RWPE1 (cell line): ENCODE measurements at regions not wholly inside any gene's neighbourhood (a gene's known extent, or its start where the extent isn't known, plus 50 kb on each side); places are given as distances from the start of the nearest gene placed in this dataset.

ENCODE experiments used
- CTCF ChIA-PET: fragments of 350-600 bp; sonication (Branson Sonifier 250); formaldehyde crosslinking; extraction: SDS; loops from one replicate; lab custom pipeline; 2021; lab: Yijun Ruan, JAX
- POLR2A ChIA-PET: fragments of 400-600 bp; formaldehyde crosslinking; extraction: SDS; loops from one replicate; lab custom pipeline; 2020; ENCODE audit warnings: antibody characterized with exemption; ENCODE audit not compliant: low non-redundant PET; lab: Yijun Ruan, JAX
- DNase-seq: peaks from one replicate; pipeline ENCODE4 v3.0.0; 2012; ENCODE audit warnings: low spot score
- H3K27ac ChIP-seq: fragments of 450-650 bp; 2 replicates; pipeline ENCODE4 v1.5.1; 2017
- TF ChIP-seq, protein P1 (sequence below): fragments of 450-650 bp; conservative IDR thresholded peaks from 2 replicates; pipeline ENCODE4 v1.5.1; 2017; ENCODE audit warnings: low read depth, mild to moderate bottlenecking

GRCh38 chr11:22555881-22556280 lies 69.7 kb downstream of the FANCF start:
- DNase-seq: no peak
- H3K27ac ChIP-seq: no peak overlapping the region
- CTCF ChIA-PET: no interaction called here
- POLR2A ChIA-PET: no interaction called here
- TF ChIP-seq, protein P1, sequence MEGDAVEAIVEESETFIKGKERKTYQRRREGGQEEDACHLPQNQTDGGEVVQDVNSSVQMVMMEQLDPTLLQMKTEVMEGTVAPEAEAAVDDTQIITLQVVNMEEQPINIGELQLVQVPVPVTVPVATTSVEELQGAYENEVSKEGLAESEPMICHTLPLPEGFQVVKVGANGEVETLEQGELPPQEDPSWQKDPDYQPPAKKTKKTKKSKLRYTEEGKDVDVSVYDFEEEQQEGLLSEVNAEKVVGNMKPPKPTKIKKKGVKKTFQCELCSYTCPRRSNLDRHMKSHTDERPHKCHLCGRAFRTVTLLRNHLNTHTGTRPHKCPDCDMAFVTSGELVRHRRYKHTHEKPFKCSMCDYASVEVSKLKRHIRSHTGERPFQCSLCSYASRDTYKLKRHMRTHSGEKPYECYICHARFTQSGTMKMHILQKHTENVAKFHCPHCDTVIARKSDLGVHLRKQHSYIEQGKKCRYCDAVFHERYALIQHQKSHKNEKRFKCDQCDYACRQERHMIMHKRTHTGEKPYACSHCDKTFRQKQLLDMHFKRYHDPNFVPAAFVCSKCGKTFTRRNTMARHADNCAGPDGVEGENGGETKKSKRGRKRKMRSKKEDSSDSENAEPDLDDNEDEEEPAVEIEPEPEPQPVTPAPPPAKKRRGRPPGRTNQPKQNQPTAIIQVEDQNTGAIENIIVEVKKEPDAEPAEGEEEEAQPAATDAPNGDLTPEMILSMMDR: no peak

- POLR2A ChIA-PET: no interaction called here
- CTCF ChIA-PET: interaction anchor here (0.6 kb wide), 1 partner anchor 48 kb away, joined by 3 read pairs; no protein-coding TSS in a partner anchor
- no peak overlapping the region for H3K27ac ChIP-seq
- TF ChIP-seq, protein P1: no peak
- no peak for DNase-seq
These were observed 71.4 kb downstream of the FANCF start for GRCh38 chr11:22554221-22554620.

DNA sequence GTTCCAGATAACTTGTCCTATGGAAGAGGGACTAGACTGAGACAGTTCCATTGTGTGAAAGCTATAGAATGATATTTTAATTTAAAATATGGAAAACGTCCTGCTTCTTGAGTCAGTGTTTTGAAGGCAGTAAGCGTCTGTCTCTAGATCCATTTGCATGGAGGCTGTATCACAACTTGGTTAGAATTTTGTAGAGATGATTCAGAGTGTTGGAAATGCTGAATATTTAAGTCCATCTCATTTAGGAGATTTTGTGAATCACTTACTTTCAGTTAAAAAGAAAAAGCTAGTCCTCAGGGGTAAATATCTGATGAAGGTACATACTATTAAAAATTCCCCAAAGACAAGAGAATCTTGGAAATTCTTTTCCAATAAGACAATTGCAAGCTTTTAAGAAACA lies 72.7 kb downstream of the FANCF start:
- CTCF ChIA-PET: no interaction called here
- H3K27ac ChIP-seq: no peak overlapping the region
- no peak for DNase-seq
- POLR2A ChIA-PET: no interaction called here
- TF ChIP-seq, protein P1: no peak

GRCh38 chr11:22546746-22547145 lies 78.9 kb downstream of the FANCF start:
- POLR2A ChIA-PET: no interaction called here
- no peak for DNase-seq
- TF ChIP-seq, protein P1: no peak
- CTCF ChIA-PET: interaction anchor here (0.7 kb wide), 1 partner anchor 13 kb away, joined by 3 read pairs; no protein-coding TSS in a partner anchor
- no peak overlapping the region for H3K27ac ChIP-seq

- no peak overlapping the region for H3K27ac ChIP-seq
- CTCF ChIA-PET: no interaction called here
- POLR2A ChIA-PET: no interaction called here
- DNase-seq: no peak
- TF ChIP-seq, protein P1: no peak
These were observed 82.4 kb downstream of the FANCF start for GRCh38 chr11:22543261-22543660.

DNA sequence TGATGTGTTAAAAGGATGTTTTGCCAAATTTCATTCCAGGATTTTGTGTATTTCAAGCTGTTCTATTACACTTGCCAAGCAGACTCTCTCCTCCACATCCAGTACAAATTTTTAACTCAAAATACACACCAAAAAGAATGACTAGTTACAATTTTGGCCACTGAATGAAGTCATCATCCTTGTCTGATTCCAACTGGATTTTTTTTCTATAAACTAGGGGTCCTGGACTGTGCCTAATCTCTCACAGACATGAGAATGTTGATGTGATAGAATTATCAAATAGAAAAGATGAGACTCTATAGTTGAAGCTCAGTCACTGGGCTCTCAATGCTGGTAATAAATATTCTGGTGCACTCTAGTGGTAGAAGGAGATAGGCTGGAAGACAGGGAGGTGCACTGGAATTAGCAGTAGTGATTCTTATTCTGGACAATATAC lies 85.8 kb downstream of the FANCF start:
- DNase-seq: peak; percentile 52
- H3K27ac ChIP-seq: no peak overlapping the region
- TF ChIP-seq, protein P1: peak; percentile 70
- ChIA-PET POLR2A (no interaction called here), CTCF (interaction anchor here (0.6 to 1.6 kb wide), 12 partner anchors 10 to 802 kb away, joined by 3 to 11 read pairs (median 4); no protein-coding TSS in a partner anchor)
